HG02840 (cell line): ENCODE measurements at regions not wholly inside any gene's neighbourhood (a gene's known extent, or its start where the extent isn't known, plus 50 kb on each side); places are given as distances from the start of the nearest gene placed in this dataset.

Experiments
- ATAC-seq: cut with Tn5 transposase; IDR thresholded peaks from one replicate; pipeline ENCODE4 v1.9.1; 2021; ENCODE audit warnings: mild to moderate bottlenecking, moderate library complexity, moderate number of reproducible peaks; ENCODE audit not compliant: unreplicated experiment, low FRiP score

- no peak for ATAC-seq
Observed at GRCh38 chr3:187968883-187969580, 184.9 kb upstream of the LPP start.

- ATAC-seq = no peak
Observed at GRCh38 chr3:187969581-187969950, 184.4 kb upstream of the LPP start.

- no peak for ATAC-seq
Observed at GRCh38 chr3:187970106-187970505, 183.9 kb upstream of the LPP start.

GRCh38 chr3:187971629-187972028 lies 182.3 kb upstream of the LPP start:
- ATAC-seq = no peak

- no peak for ATAC-seq
Observed at GRCh38 chr3:187972454-187972853, 181.5 kb upstream of the LPP start.

DNA sequence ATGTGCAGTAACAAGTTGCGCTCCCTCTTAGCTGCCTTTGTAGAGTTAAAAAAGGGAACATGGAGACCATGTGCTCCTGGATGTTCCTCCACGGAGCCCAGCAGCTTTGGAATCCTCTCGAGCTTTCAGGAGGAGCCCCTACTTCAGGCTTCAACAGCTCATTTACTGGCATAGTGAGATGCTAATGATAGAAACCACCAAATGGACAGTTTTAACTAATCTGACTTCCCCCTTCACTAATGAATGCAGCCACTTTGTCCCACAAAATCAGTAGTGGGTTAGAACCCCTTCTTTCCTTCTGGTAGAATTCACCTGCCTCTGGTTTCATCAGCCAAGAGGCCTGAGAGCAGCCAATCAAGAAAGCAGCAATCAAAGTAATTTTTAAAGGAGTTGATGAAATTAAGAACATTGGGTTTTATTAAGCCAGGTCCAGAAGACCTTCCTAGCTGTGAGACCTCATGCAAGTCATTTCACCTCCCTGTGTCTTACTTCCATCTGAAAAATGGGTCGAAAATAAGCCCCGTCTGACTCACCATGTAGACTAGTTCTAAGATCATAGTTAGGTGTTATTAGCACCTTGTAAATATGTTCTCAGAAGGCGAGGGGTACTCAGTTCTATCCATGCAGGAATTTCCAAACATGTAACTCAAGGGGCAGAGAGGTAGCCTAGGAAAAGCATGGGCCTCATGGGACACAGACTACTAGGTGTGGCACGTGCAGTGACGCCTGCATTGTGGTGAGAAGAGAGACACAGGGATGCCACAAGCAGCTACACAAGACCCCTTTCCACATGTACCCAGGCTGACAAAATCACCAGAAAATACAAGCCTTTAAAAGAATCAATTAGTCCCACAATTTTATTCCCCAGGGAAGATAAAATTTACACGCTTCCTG lies 179.7 kb upstream of the LPP start:
- ATAC-seq = no peak

GRCh38 chr3:187974871-187975271 lies 179.1 kb upstream of the LPP start:
- ATAC-seq = no peak

GRCh38 chr3:187975561-187976364 lies 178.2 kb upstream of the LPP start:
- ATAC-seq = no peak

DNA sequence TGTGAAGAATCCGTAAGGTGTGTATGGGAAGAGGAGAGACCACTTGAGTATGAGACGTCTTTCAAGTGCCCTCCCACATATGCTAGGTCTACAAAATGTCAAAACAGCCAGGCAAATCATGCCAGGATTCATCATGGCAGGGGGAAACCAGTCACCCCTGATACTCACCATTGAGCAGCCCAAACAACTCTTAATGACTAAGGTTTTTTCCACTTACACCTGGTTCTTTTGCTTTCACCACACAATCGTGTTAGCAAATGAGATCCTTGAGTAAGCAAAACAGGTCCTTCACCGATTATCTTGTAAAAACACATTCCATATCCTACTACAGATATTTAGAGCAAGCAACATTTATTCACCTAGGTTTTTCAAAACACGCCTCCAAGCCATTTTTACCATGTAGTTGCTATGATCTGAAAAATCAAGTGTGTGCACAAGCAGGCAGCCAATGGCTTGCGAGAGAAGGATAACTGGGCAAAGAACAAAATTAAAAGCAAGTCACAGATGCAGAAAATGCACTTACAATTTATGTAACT lies 177.5 kb upstream of the LPP start:
- no peak for ATAC-seq

GRCh38 chr3:187977659-187978058 lies 176.3 kb upstream of the LPP start:
- no peak for ATAC-seq

- ATAC-seq = no peak
Observed at GRCh38 chr3:187978433-187979011, 175.4 kb upstream of the LPP start.

DNA sequence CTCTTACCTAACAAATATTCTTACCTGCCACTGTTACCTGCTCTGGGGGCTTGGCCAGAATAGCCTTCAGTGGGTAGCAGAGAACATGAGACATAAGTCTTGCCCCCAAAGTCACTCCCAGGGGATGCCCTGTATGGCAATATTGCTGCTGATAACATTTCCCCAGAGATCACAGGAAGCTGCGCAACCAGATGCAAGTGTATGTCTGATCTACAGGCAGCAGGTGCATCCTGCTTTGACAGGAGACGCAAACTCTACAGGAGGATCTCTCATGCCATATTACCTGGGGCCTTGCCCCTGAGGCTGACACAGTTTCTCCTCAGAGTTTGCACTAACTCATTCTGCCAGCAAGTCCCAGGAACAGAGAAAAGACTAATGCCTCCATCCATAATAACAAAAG lies 174.4 kb upstream of the LPP start:
- ATAC-seq = no peak

GRCh38 chr3:187980861-187981260 lies 173.1 kb upstream of the LPP start:
- ATAC-seq = no peak

DNA sequence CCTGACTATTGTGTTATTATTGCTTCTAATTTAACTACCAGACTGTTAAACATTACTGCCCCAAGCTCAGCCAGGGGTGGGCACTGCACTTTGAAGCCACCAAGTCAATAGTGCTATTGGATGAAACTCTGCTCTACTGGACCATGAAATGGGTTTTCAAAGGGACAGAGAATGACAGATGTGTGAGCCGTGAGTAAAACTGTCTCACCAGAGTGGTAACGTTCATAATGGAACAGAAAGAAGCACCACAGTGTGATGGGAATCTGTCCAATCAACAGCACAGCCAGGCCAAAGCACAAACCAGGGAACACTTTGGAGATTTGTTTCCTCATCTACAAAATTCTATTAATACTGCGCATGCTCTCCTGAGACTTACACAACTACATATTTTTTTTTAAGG lies 171.8 kb upstream of the LPP start:
- ATAC-seq = no peak

DNA sequence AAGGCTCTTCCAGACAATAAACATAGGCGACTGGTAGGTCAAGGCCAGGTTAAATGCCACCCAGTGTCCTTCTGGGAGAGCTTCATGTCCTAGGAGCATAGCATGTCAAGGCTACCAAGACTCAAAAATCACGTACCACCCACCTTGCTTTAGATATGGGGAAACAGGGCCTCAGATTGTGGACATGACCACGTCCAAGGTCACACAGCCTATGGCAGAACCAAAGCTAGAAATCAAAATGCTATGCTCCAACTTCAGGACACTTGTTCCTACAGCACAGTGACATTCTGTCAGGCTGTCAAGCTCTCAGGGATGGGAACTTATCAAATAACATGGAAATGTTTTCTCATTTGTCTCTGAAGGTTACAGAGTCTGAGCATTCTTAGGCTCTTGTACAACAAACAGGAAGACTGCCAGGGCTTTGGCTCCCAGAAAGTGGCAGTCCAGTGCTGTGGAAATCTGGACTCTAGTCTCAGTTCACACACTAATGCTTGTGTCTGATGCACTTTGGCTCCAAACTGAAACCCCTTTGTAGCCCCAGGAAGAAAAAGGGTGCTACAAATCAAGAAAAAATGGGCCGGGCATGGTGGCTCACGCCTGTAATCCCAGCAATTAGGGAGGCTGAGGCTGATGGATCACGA lies 170.4 kb upstream of the LPP start:
- no peak for ATAC-seq

DNA sequence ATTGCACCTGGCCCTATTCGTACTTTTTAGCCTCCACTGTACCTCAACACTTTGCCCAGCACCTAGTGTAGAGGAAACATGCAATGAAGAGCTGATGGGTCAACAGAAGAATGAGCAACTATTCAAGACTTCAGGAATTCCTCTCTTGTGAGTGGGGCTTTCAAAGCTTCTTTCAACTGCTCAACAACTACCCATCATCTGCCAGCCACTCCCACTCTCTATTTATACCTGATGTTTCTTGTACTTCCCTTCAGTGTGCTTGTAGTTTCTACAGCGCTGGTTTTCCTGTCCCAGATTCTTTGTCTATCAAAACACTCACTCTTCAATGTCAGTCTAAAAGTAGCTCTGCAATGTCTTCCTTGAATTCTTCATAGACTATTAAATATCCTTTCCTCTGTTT lies 168.3 kb upstream of the LPP start:
- ATAC-seq = no peak

DNA sequence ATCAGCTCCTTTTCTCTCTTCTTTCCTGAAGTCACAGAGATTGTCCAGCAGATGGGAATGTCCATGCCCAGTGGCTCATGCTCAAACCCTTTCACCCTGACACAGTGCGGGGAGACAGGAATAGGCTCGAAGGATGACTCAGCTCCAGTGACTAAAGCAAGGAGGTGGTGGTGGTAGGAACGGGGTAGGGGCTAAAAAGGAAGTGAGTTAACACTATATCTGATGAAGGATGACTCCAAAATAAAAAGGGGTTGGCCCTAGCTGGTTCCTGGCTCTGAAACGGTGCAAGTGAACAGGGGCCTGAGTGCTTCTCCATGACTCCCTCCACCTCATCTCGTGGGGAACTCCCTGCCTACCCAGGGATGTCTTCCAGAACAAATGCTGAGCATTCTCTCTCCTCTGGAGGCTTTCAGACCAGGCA lies 167.4 kb upstream of the LPP start:
- no peak for ATAC-seq

GRCh38 chr3:187987187-187987586 lies 166.8 kb upstream of the LPP start:
- ATAC-seq = no peak

- ATAC-seq = no peak
Observed at GRCh38 chr3:187987924-187988323, 166.0 kb upstream of the LPP start.

GRCh38 chr3:187989575-187990153 lies 164.3 kb upstream of the LPP start:
- no peak for ATAC-seq
